ENCODE measurements at regions not wholly inside any gene's neighbourhood (a gene's known extent, or its start where the extent isn't known, plus 50 kb on each side); places are given as distances from the start of the nearest gene placed in this dataset.

DNA sequence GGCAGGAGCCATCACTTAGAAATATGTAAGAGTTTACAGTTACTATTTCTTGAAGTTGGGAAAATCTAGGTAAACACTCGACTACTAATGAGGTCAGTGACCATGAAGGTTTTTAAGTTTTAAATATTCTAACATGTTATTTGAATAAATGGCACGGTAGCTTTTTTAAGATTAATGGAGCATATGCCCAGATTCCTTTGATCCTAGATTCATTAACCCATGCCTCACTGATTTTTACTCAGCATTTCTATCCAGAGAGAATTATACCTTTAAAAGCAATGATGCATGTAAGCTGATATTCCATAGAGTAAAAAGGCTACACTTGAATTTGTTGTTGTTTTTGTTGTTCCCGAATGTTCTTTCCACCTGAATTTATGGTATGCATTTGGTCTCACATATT is 541.4 kb downstream of the DACH1 start:
- TF ChIP-seq, protein P1, sequence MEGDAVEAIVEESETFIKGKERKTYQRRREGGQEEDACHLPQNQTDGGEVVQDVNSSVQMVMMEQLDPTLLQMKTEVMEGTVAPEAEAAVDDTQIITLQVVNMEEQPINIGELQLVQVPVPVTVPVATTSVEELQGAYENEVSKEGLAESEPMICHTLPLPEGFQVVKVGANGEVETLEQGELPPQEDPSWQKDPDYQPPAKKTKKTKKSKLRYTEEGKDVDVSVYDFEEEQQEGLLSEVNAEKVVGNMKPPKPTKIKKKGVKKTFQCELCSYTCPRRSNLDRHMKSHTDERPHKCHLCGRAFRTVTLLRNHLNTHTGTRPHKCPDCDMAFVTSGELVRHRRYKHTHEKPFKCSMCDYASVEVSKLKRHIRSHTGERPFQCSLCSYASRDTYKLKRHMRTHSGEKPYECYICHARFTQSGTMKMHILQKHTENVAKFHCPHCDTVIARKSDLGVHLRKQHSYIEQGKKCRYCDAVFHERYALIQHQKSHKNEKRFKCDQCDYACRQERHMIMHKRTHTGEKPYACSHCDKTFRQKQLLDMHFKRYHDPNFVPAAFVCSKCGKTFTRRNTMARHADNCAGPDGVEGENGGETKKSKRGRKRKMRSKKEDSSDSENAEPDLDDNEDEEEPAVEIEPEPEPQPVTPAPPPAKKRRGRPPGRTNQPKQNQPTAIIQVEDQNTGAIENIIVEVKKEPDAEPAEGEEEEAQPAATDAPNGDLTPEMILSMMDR (IDR thresholded peaks at IDR 0.05), result no peak
- no peak for TF ChIP-seq ZFX (IDR thresholded peaks at IDR 0.05; ENCODE audit: borderline replicate concordance)

DNA sequence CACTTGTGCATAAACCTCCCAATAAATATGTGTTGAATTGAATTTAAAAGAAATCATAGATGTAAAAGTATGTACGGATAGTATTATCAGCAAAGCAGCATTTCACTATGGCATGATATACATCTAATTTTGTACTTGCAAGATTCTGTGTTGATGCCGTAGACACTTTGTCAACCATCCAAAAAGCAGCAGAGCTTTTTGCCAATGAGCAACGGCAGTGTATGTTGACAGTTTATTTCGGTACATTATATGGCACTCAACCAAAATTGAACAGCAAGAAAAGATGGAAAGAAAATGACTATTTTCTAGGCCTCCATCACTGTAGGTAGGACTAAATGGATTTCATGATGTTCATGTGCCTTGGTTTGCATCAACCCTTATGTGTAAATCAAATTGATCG is 543.7 kb downstream of the DACH1 start:
- TF ChIP-seq ZFX (IDR thresholded peaks at IDR 0.05; ENCODE audit: borderline replicate concordance), result no peak
- TF ChIP-seq, protein P1 (IDR thresholded peaks at IDR 0.05), result no peak
- H3K27ac ChIP-seq, result no peak overlapping the region

More for the DNA sequence above, 541.4 kb downstream of the DACH1 start:
- no peak overlapping the region for H3K27ac ChIP-seq

DNA sequence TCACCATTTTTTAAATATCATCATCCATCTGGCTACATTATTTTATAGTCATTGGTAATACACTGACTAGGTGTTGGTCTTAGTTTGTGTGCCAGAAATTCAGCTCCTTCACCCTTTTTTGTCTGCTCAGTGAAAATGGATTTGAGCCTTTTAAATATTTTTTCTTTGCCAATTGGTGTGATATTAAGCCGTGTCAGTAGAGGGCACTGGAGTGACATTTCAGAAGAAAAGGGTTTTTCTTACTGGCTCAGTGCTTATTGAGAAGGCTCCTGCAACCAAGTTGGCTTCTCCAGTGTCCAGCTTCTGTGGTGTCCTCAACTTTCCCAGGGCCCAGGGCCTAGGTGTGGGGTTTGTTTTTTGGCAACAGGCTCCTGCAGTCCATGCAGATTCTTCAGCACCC is 546.6 kb downstream of the DACH1 start:
- no peak for TF ChIP-seq ZFX (IDR thresholded peaks at IDR 0.05; ENCODE audit: borderline replicate concordance)
- TF ChIP-seq, protein P1 (IDR thresholded peaks at IDR 0.05), result peak; percentile 81
- no peak overlapping the region for H3K27ac ChIP-seq

DNA sequence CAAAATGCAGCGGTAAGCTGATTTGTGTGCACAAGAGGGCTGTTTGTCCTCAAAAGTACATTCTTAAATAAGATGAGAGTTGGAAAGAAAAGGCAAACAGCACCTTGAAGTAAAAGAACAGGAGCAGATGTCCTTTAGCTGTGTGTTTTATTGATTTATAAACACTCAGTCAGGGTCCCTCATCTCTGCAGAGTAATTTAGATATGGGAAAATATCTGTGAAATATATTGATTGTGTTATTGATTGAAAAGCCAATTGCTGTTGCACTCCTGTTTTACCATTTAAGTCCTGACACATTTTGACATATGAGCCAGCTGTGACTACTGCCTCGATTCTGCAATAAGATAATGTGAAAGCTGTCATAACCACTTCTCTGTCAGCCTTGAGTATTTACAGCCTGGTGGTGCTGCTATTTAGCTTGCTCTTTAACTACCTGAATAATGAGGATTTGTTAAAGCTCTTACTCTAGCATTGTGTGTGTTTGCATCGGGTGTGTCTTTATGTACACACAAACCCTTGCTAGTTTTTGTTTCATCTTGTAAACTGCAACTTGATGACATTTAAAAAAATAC is 550.1 kb downstream of the DACH1 start:
- TF ChIP-seq, protein P1 (IDR thresholded peaks at IDR 0.05), result no peak
- TF ChIP-seq ZFX (IDR thresholded peaks at IDR 0.05; ENCODE audit: borderline replicate concordance), result no peak
- H3K27ac ChIP-seq, result no peak overlapping the region

DNA sequence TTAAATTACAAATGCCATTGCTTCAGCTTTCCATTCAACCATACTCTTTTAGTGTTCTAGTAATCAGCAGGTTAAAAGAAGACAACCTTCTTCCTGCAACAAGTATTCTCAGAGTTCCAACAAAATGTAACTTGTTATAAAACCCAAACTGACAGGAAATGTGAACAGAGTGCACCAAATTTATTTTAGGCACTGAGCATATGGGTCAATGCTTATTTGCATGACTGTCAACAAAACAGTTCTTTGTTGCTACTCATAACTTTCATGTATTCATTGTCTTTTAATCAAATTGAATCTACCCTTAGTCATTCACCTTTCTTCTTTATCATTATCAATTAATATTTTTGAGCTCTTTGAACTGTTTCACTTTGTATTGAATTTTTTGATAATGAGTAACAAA is 554.1 kb downstream of the DACH1 start:
- TF ChIP-seq, protein P1 (IDR thresholded peaks at IDR 0.05), result no peak
- TF ChIP-seq ZFX (IDR thresholded peaks at IDR 0.05; ENCODE audit: borderline replicate concordance), result no peak

DNA sequence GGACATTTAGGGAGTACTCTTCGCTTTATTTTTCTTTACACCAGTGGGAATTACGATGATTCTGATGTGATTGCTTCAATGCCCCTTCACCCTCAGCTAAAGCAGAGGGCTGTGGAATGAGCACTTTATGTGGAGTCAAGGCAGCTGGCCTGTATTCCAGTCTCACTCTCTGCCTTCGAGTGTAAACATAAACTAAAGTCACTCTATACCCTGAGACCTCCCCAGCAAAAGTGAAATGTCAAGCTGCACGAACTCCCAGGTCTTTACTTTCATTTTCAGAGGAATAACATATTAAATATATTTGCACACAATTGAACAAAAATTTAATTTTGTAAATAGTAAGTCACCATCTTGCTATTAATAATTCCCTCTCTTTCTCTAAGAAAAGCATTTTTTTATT is 557.1 kb downstream of the DACH1 start:
- TF ChIP-seq ZFX (IDR thresholded peaks at IDR 0.05; ENCODE audit: borderline replicate concordance), result no peak
- TF ChIP-seq, protein P1 (IDR thresholded peaks at IDR 0.05), result no peak
- H3K27ac ChIP-seq, result no peak overlapping the region

More for the DNA sequence above, 554.1 kb downstream of the DACH1 start:
- H3K27ac ChIP-seq, result no peak overlapping the region

DNA sequence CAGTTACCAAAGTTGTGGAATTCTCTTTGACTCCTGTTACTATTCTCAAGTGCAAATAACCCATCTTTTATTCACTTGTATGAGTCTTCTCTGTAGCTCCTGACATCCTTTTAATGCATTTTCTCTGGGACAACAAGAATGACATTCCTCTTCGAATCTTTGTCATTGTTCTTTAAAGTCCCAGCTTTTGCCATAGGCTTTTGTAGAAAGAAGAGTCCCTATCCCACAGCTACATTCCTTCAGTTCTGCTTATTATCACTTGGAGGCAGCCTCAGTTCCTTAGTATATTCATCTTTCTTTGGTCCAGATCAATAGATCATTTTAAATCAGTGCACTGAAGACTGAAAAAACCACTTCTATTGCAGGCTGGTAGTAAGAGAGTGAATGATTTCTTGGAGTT is 560.2 kb downstream of the DACH1 start:
- TF ChIP-seq ZFX (IDR thresholded peaks at IDR 0.05; ENCODE audit: borderline replicate concordance), result no peak
- TF ChIP-seq, protein P1 (IDR thresholded peaks at IDR 0.05), result no peak

More for the DNA sequence above, 560.2 kb downstream of the DACH1 start:
- H3K27ac ChIP-seq, result no peak overlapping the region
